ENCODE measurements at regions not wholly inside any gene's neighbourhood (a gene's known extent, or its start where the extent isn't known, plus 50 kb on each side); places are given as distances from the start of the nearest gene placed in this dataset.

DNA sequence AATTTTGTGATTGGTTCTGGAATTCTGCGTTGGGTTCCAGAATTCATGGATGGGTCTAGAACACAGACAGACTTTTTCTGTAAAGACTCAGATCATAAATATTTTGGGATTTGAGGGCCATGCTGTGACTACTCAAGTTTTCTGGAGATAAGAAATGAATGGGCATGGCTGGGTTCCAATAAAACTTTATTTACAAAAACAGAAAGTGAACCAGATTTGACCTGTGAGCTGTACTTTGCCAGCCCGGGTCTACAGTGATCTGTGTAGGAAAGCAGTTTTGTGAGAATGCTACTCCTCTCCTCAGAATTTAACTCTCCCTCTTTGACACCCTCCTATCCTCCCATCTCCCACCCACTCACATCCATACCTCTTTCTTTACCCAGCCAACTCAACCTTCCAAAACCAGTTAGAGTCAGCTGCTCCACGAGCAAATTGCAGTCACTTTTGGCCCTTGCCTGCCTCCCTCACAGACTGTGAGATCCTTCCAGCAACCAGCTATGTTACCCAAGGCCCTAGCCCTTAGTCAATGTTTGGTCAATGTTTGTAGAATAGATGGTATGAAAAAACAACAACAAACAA is 312.8 kb upstream of the ZMIZ1 start:
- DNase-seq: no peak

- DNase-seq: peak; percentile 69
Observed at GRCh38 chr10:78756604-78757343, 312.0 kb upstream of the ZMIZ1 start.

- DNase-seq: peak; percentile 25
Observed at GRCh38 chr10:78757344-78757925, 311.3 kb upstream of the ZMIZ1 start.

DNA sequence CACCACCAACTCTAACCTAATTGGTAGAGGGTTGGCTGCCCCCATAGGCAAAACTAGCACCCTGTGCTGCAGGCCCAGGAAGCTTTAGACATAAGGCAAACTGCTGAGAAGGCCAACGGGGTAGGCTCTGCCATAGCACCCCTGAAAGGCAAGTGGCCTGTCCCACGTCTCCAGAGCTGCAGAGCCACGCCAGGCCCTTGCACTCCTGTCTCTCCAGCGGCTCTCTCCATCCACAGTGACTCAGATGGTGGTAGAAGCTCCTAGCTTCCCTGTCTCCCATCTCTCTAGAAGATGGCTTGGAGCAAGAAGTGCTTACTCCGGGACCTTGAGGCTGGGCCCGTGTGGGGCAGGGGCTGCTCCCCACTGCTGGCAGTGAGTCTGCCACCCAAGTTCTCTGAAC is 310.6 kb upstream of the ZMIZ1 start:
- no peak for DNase-seq

- no peak for DNase-seq
Observed at GRCh38 chr10:78759456-78760120, 309.2 kb upstream of the ZMIZ1 start.

GRCh38 chr10:78760463-78761310 is 308.1 kb upstream of the ZMIZ1 start:
- DNase-seq: no peak

GRCh38 chr10:78761311-78761781 is 307.4 kb upstream of the ZMIZ1 start:
- peak; percentile 89 for DNase-seq

DNA sequence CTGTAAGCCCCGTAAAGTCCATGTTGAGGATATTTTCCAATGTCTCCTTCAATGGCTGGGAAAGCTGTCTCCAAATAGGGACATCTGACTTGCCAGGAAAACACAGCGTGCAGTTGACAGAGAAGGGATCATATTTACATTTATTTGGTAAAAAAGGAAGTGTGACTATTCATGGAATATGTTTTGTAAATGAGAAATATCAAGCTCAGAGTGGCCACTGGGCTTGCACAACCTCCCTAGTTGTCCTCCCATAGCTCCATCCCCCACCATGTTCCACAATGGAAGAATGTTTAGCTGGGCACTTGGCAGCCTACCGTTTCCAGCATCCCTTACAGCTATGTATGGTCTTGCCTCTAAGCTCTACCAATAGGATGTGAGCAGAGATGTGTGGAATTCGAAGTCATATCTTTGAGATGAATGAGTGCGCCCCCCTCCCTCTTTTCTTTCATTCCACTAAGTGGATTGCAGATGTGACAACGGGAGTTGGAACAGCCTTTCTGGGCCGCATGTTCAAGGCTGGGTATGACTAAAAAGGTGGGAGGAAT is 306.6 kb upstream of the ZMIZ1 start:
- no peak for DNase-seq

GRCh38 chr10:78763234-78763633 is 305.5 kb upstream of the ZMIZ1 start:
- no peak for DNase-seq

- DNase-seq: no peak
Observed at GRCh38 chr10:78763651-78764395, 304.9 kb upstream of the ZMIZ1 start.

DNA sequence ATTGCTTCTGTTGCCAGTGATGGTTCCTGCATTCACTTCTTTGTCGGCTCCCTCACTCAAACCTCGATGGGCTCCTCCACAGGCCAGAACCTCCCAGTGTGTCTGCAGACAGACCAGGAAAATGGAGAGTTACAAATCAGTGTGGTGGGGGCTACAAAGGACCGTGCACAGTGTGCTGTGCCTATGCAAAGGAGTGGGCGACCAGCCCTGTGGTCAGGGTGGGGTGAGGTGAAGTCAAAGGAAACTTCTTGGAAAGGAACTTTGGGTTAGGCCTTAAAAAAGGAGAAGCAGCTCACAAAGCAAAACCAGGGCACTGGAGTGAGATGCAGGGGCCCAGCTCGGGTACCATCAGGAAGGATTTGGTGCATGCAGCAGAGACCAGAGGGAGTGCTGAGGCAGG is 304.3 kb upstream of the ZMIZ1 start:
- no peak for DNase-seq

DNA sequence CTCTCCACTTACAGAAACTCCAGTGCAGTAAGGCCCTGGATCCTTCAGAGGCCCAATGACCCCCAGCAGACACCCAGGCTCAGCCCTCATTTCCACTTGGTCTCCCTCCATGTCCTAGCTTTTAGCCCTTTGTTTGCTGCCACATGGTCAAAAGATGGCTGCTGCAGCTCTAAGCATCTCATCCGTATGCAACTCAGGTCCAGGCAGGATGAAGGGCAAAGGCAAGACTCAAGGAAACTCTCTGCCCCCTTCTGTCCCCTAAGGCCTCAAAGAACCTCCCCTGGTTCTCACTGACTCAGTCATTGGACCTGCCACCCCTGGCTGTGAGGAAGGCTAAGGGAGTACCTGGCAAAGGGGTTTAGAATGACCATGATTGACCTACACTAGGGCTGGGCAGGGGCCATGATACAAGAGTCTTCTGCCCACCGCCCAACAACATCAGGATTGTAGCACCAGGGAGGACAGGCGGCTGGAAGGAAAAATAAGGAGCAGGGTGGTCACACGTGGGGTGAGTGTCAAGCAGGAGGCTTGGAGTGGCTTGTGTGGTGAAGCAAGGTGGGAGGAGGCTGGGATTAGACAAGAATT is 303.8 kb upstream of the ZMIZ1 start:
- DNase-seq: no peak

GRCh38 chr10:78765726-78766335 is 302.9 kb upstream of the ZMIZ1 start:
- DNase-seq: no peak

DNA sequence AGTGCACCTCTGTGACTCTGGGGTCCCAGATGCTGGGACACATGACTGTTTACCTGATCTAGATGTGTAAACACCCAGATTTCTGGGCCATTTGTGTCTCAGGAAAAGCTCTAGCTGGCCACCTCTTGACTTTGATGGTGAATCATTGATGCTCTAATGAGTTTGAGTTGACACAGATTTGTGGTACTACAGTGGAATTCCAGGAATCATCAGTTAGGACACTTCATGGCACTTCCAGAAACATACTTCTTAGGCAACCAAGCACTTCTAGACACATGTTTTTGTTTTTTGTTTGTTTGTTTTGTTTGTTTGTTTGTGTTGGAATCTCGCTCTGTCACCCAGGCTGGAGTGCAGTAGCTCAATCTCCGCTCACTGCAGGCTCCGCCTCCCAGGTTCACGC is 302.2 kb upstream of the ZMIZ1 start:
- no peak for DNase-seq

DNA sequence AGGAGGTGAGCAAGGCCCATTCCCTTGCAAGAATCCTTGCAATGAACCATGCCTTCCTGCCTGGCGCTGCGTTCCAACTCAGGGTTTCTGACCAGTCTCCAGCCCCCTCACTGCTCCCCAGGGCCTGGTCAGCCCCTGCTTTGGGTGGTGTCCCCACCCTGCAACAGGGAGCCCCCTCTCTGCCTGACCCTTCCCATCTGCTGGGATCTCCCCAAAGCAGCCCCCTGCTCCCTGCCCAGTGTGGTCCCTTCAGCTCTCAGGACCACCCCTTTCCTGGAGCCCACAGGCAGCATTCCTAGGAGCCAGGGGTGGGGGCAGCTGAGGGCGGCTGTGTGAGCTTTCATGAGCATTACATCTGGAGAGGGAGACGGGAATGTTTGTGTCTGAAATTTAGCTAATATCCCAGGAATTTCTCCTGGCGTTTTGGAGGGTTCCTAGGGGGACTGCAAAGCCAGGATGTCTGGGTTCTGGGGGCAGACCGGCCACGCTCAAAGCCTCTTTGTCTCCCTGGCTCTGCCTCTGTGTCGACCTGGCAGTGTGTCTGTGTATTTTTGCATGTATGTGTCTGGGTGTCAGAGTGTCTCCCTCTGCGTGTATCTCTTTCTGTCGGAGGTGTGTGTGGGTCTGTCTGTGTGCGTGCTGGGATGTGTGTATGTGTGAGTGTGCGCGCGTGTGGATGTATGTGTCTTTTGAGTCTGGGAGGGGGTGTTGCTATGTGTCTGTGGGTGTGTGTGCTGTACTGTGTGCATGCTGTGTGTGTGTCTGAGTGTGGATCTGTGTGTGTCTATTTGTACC is 300.5 kb upstream of the ZMIZ1 start:
- no peak for DNase-seq

DNA sequence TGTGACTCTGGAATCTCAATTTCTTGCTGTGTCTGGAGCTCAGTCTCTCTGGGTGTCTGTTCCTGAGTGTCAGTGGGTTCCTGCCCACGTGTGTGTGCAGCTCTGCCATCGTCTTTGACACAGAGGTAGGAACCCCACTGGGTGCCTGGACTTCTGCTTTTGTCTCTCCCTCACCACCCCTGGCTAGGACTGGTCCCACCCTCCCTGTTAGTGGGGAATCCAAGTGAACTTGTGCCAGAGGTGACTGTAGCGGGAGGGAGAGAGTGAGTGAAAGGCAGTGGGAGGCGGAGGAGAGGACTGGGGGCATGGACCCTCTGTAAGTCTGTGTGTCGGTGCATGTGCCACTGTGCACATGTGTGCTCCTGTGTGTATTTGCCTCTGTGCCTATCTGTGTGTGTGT is 299.9 kb upstream of the ZMIZ1 start:
- DNase-seq: no peak

DNA sequence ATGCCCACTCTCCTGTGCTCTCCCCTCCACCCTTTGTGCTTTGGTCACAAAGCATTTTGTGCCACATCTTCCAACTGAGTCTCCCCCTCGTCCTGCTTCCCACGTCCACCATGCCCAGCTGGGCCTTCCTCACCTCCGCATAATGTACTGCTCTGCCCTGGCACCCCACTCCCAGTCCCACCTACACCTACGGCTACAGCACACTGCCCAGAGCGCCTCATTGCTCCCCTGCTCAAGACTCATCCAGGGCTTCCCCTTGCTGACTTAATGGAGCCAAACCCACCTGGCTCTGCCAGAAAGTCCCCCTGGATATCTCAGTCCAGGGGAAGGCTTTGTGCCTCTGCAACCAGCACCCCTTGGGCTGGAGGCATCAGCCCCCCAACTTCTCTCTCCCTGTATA is 299.2 kb upstream of the ZMIZ1 start:
- no peak for DNase-seq

DNA sequence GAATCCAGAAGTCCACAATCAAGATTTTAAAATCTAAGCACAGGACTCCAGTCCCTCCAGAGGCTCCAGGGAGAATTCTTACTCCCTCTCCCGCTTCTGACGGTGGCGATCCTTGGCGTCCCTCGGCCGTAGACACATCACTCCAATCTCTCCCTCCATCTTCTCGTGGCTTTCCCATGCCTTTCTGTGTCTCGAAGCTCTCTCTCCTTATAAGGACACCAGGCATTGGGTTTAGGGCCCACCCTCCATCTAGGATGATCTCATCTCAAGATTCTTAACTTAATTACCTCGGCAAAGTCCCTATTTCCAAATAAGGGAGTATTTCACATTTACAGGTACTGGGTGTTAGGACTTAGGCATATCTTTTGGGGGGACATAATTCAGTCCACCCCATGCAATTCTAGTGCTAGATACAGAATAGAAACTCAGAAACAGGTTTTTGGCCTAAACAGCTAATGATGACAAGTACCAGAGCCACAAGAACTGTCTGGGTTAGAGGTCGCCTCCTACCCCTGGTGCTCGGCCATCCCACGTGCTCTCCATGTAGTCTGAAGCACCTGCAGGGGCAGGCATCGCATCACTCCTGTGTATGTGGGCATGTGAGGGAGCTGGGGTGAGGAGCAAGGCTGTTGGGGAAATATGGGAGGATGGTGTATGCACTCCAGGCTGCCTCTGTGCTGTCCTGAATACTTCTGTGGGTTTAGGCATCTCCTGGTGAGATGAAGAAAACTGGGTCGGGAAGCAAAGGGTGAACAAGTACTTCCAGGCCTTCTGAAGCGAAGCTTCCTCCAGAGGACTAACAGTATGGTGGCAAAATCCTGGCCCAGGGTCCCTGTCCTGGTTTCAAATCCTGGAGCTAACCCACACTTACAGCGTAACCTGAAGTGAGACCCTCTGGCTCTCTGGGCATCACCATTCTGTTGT is 298.3 kb upstream of the ZMIZ1 start:
- no peak for DNase-seq

DNA sequence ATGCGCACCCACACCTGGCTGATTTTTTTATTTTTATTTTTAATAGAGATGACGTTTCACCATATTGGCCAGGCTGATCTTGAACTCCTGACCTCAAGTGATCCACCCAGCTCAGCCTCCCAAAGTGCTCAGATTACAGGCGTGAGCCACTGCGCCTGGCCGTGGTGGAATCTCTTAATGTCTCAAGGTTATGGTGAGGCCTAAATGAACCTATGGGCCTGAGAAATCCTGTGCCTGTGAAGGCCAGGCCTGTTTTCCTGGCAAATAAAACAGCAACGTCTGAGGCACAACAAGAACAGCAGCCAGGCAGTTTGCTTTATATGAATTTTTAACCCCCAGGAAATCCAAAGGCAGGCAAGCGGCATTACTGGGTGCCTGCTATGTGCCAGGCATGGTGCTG is 297.5 kb upstream of the ZMIZ1 start:
- DNase-seq: no peak
